Activated CD4-positive, alpha-beta T cell treated with anti-CD3 and anti-CD28 coated beads, Interleukin-2, amount 10 ng/mL, durations not matched to agents 7 days and 5 days (primary cell): ENCODE measurements at regions not wholly inside any gene's neighbourhood (a gene's known extent, or its start where the extent isn't known, plus 50 kb on each side); places are given as distances from the start of the nearest gene placed in this dataset.

Experiments
- CTCF ChIA-PET: fragments of 350-600 bp; sonication (Branson Sonifier 250); formaldehyde crosslinking; loops from one replicate; lab custom pipeline; 2021; ENCODE audit warnings: antibody characterized with exemption; lab: Charles Lee
- POLR2A ChIA-PET: fragments of 350-600 bp; sonication (Branson Sonifier 250); formaldehyde crosslinking; loops from one replicate; lab custom pipeline; 2021; ENCODE audit warnings: antibody characterized with exemption; lab: Charles Lee
- DNase-seq: peaks from one replicate; pipeline ENCODE4 v3.0.0-alpha.2; 2020
- H3K27ac Mint-ChIP-seq: one replicate; pipeline ENCODE4 v1.8.0; 2021; ENCODE audit warnings: mild to moderate bottlenecking, moderate library complexity, mixed read lengths
- H3K27me3 Mint-ChIP-seq: one replicate; pipeline ENCODE4 v1.8.0; 2021; ENCODE audit warnings: mixed read lengths
- H3K36me3 Mint-ChIP-seq: one replicate; pipeline ENCODE4 v1.8.0; 2021; ENCODE audit warnings: low read depth, mixed read lengths
- H3K4me1 Mint-ChIP-seq: one replicate; pipeline ENCODE4 v1.8.0; 2021; ENCODE audit warnings: mixed read lengths
- H3K4me3 Mint-ChIP-seq: one replicate; pipeline ENCODE4 v1.8.0; 2021; ENCODE audit warnings: mild to moderate bottlenecking, moderate library complexity, mixed read lengths
- H3K9me3 Mint-ChIP-seq: one replicate; pipeline ENCODE4 v1.8.0; 2021; ENCODE audit warnings: mixed read lengths

DNA sequence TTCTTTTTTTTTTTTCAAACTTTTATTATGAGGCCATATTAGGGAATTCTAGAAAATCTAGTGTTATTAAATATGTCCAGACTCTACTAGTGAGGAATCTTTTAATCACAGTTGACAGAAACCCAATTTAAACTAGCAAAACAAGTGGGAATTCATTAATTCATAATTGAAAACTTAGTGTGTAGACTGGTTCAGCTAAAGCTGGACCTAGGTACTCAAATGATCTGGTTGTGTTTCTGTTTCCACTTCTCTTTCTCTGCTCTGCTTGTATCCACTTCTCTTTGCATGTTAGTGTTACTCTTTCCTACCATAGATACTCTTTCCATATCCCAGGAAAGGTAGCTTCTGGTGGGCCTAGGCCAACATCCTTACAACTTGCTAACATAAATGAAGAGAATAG is 81.2 kb upstream of the HIVEP3 start:
- POLR2A ChIA-PET = interaction anchor here (0.7 kb wide), 1 partner anchor 138 kb away, joined by 5 read pairs; no protein-coding TSS in a partner anchor

GRCh38 chr1:41998250-41998649 is 79.5 kb upstream of the HIVEP3 start:
- ChIA-PET CTCF (no interaction called here), POLR2A (no interaction called here)
- no peak overlapping the region for H3K4me3 Mint-ChIP-seq

More for the DNA sequence above, 81.2 kb upstream of the HIVEP3 start:
- Mint-ChIP-seq H3K27me3 (no peaks in the 10 kb centered on the region), H3K9me3 (peaks cover 2% of the 10 kb centered on the region), H3K27ac (no peak overlapping the region), H3K36me3 (peaks cover 2% of the 10 kb centered on the region), H3K4me3 (no peak overlapping the region), H3K4me1 (peaks cover 6% of the 10 kb centered on the region)
- CTCF ChIA-PET = no interaction called here
- no peak for DNase-seq

DNA sequence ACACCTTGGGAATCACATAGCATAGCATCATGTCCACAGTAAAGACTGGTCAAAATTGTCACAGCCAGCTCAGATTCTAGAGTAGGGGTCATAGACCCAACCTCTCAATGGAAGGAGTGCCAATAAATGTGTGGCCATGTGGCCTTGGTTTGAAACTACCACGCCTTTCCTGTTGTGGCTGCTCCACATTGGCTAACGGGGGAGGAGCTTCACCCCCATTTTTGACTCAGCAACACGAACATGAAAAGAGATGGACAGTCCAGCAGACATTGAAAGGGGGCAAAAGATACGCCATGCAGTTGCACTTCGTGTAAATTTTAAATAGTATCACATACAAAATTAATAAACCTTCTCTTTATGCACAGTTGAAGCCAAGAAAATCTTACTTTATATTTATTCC is 78.4 kb upstream of the HIVEP3 start:
- Mint-ChIP-seq H3K9me3 (peaks cover 11% of the 10 kb centered on the region), H3K27me3 (no peaks in the 10 kb centered on the region), H3K4me3 (no peak overlapping the region), H3K27ac (no peak overlapping the region), H3K4me1 (peaks cover 11% of the 10 kb centered on the region), H3K36me3 (peaks cover 8% of the 10 kb centered on the region)
- ChIA-PET CTCF (no interaction called here), POLR2A (no interaction called here)
- no peak for DNase-seq

More at GRCh38 chr1:41998250-41998649, 79.5 kb upstream of the HIVEP3 start:
- Mint-ChIP-seq H3K4me1 (peaks cover 11% of the 10 kb centered on the region), H3K9me3 (peaks cover 11% of the 10 kb centered on the region), H3K27me3 (no peaks in the 10 kb centered on the region), H3K27ac (no peak overlapping the region), H3K36me3 (peaks cover 8% of the 10 kb centered on the region)
- no peak for DNase-seq

DNA sequence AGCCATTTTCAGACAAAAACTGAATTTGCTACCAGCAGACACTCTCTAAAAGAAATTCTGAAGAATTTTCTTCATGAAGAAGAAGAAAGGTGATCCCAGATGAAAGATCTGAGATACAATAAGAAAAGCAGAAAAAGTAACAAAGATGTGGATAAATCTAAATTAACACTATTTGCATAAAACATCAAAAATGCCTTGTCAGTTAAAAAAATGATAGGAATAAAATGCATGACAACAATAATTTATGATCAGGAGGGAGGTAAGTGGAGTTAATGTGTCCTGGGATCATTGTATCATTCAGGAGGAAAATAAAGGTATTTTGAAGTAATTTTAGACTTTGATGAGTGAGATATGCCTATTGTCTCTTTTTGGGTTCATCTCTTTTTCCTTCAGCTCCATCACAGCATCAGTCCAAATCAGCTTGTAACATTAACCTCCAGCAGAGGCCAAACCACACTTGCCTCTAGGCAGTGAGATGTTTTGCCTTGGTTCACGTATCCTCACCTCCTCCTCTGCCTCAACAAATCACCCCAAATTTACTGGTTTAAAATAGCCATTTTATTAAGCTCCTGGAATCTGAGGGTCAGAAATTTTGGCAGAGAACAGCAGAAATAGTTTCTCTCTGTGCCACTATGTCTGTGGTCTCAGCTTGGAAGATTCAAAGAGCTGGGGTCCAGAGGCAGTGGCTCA is 76.9 kb upstream of the HIVEP3 start:
- DNase-seq = no peak
- Mint-ChIP-seq H3K27me3 (no peaks in the 10 kb centered on the region), H3K36me3 (peaks cover 8% of the 10 kb centered on the region), H3K4me1 (peaks cover 11% of the 10 kb centered on the region), H3K4me3 (no peak overlapping the region), H3K27ac (no peak overlapping the region), H3K9me3 (peaks cover 11% of the 10 kb centered on the region)
- ChIA-PET CTCF (interaction anchor here (0.6 kb wide), 1 partner anchor 1766 kb away, joined by 3 read pairs; no protein-coding TSS in a partner anchor), POLR2A (no interaction called here)

DNA sequence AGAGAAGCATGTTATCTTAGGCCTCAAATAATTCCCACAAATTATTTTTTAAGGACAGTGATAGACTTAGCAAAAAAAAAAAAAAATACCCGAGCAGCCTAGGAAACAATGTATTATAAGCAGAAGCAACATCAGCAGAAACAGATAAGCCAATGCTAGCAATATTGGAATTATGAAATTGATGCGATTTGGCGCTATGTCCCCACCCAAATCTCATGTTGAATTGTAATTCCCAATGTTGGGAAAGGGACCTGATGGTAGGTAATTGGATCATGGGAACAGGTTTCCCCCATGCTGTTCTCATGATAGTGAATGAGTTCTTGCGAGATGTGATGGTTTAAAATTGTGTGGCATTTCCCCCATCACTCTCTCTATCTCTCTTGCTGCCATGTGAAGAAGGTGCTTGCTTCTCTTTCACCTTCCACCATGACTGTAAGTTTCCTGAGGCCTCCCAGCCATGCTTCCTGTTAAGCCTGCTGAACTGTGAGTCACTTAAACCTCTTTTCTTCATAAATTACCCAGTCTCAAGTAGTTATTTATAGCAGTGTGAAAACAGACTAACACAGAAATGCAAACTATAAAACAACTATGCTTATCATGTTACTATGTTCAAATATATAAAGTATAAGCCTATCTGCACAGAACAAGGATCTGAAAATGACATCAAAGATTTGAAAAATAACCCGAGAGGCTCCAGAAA is 75.6 kb upstream of the HIVEP3 start:
- H3K4me3 Mint-ChIP-seq = no peak overlapping the region
- ChIA-PET POLR2A (no interaction called here), CTCF (no interaction called here)
- DNase-seq = no peak
- H3K27ac Mint-ChIP-seq = no peak overlapping the region
- H3K4me1 Mint-ChIP-seq = peaks cover 11% of the 10 kb centered on the region
- peaks cover 8% of the 10 kb centered on the region for H3K36me3 Mint-ChIP-seq
- no peaks in the 10 kb centered on the region for H3K27me3 Mint-ChIP-seq
- peaks cover 13% of the 10 kb centered on the region for H3K9me3 Mint-ChIP-seq

- Mint-ChIP-seq H3K27me3 (no peaks in the 10 kb centered on the region), H3K4me1 (peaks cover 36% of the 10 kb centered on the region), H3K4me3 (no peak overlapping the region), H3K27ac (no peak overlapping the region), H3K36me3 (peaks cover 3% of the 10 kb centered on the region), H3K9me3 (peaks cover 6% of the 10 kb centered on the region)
- no peak for DNase-seq
- ChIA-PET POLR2A (no interaction called here), CTCF (no interaction called here)
Observed at GRCh38 chr1:41983451-41983850, 64.7 kb upstream of the HIVEP3 start.

GRCh38 chr1:41981796-41982195 is 63.1 kb upstream of the HIVEP3 start:
- peaks cover 3% of the 10 kb centered on the region for H3K36me3 Mint-ChIP-seq
- no peak for DNase-seq
- no peaks in the 10 kb centered on the region for H3K27me3 Mint-ChIP-seq
- ChIA-PET CTCF (no interaction called here), POLR2A (no interaction called here)
- peaks cover 2% of the 10 kb centered on the region for H3K9me3 Mint-ChIP-seq
- H3K4me3 Mint-ChIP-seq = peak overlapping the region; percentile 35
- H3K4me1 Mint-ChIP-seq = peaks cover 36% of the 10 kb centered on the region
- peak overlapping the region; percentile 83 for H3K27ac Mint-ChIP-seq

DNA sequence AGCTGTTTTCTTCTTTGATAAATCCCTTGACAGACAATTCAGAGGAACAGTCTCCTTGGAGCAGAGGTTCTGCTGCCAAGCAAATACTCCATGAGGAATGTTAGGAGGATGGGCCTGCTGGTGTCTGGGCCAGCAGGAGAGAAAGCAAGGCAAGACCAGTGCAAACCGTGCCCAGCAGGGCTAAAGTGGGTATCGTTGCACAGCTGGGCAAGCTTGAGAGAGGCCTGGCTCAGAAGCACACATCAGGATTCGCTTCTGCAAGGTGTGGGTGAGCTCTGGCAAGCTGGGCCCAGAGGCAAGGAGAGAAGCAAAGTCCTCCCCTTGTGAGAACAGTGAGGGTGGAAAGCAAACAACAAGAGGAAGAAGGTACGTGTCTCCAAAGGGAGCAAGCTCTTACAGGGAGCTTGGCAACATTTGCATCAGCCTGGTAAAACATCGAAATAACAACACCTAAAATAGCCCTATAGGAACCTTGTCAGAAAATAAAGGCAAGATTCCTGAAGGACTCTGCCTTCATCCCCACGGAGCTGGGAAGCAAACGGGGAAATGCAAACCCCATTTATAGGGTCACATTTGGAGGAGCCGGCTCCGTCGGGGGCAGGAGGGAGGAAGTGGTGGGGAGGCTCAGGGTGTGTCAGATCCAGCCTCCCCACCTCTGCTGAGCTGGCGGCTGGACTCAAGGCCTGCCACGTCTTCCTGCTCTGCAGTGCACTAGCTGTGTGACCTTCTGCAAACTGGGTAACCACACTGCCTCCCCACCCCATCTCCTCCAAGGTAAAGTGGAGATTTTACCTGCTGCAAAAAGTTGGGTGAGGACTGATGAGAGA is 62.3 kb upstream of the HIVEP3 start:
- Mint-ChIP-seq H3K36me3 (peaks cover 3% of the 10 kb centered on the region), H3K4me3 (peak overlapping the region; percentile 35), H3K27me3 (no peaks in the 10 kb centered on the region), H3K27ac (peak overlapping the region; percentile 83), H3K4me1 (peaks cover 36% of the 10 kb centered on the region), H3K9me3 (peaks cover 2% of the 10 kb centered on the region)
- DNase-seq = peak; percentile 27
- POLR2A ChIA-PET = no interaction called here
- CTCF ChIA-PET = interaction anchor here (0.7 kb wide), 1 partner anchor 45 kb away, joined by 3 read pairs; no protein-coding TSS in a partner anchor

DNA sequence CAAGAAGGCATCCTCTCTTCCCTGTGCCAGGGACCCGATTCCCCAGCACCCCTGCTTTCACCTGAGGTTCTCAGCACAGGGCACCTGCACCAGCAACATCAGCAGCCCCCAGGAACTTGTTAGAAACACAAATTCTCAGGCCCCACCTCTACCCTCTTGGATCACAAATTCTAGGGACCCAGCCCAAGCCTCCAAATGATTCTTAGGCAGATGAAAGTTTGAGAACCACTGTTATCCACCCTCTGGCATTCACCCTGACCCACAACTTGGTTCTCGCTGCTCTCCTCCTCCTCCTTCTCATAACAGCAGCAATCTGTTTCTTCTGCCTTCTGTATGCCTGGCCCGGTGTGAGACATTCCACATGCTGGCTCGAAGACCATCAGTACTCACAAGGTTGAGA is 60.3 kb upstream of the HIVEP3 start:
- no peak overlapping the region for H3K4me3 Mint-ChIP-seq
- ChIA-PET POLR2A (no interaction called here), CTCF (no interaction called here)
- H3K36me3 Mint-ChIP-seq = peaks cover 3% of the 10 kb centered on the region
- no peaks in the 10 kb centered on the region for H3K27me3 Mint-ChIP-seq
- peaks cover 36% of the 10 kb centered on the region for H3K4me1 Mint-ChIP-seq
- no peak overlapping the region for H3K27ac Mint-ChIP-seq
- peaks cover 2% of the 10 kb centered on the region for H3K9me3 Mint-ChIP-seq
- DNase-seq = no peak

DNA sequence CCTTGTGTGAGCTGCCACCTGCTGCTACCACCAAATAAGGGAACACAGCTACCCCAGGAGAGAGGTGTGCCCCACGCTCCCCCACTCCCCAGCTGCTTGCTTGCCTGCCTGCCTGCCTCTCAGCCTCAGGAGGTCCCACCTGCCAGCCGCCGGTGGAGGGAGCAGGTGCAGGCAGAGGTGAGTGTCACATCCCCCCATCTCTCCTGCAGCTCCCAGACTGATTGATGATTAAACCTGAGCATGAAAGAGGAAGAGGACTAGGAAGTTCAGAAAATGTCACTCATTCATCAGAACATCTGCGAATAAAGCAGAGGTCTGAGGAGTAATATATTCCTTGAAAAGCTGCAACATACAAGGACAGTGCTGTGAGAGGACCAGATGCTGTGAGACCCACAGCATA is 58.6 kb upstream of the HIVEP3 start:
- POLR2A ChIA-PET = no interaction called here
- H3K4me3 Mint-ChIP-seq = no peak overlapping the region
- CTCF ChIA-PET = no interaction called here
- no peaks in the 10 kb centered on the region for H3K27me3 Mint-ChIP-seq
- H3K9me3 Mint-ChIP-seq = peaks cover 3% of the 10 kb centered on the region
- H3K4me1 Mint-ChIP-seq = peaks cover 31% of the 10 kb centered on the region
- no peak for DNase-seq
- H3K27ac Mint-ChIP-seq = no peak overlapping the region
- H3K36me3 Mint-ChIP-seq = peaks cover 4% of the 10 kb centered on the region

DNA sequence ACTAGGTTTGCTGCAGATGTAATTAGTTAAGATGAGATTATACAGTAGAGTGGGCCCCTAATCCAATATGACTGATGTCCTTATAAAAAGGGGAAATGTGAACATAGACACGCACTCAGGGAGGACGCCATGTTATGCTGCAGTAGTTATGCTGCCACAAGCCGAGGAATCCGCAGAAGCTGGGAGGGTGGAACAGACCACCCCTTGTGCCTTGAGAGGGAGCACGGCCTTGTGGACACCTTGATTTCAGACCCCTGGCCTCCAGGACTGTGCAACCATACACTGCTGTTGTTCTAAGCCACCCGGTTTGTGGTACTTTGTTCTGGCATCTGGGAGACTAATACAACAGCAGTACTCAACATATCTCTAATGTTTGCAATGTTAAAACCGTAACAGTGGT is 57.9 kb upstream of the HIVEP3 start:
- POLR2A ChIA-PET = no interaction called here
- peak overlapping the region; percentile 71 for H3K27ac Mint-ChIP-seq
- DNase-seq = no peak
- H3K27me3 Mint-ChIP-seq = no peaks in the 10 kb centered on the region
- H3K36me3 Mint-ChIP-seq = peaks cover 8% of the 10 kb centered on the region
- no peak overlapping the region for H3K4me3 Mint-ChIP-seq
- peaks cover 24% of the 10 kb centered on the region for H3K4me1 Mint-ChIP-seq
- CTCF ChIA-PET = no interaction called here
- H3K9me3 Mint-ChIP-seq = peaks cover 8% of the 10 kb centered on the region

GRCh38 chr1:41975850-41976569 is 57.3 kb upstream of the HIVEP3 start:
- no peak for DNase-seq
- POLR2A ChIA-PET = no interaction called here
- CTCF ChIA-PET = no interaction called here
- Mint-ChIP-seq H3K36me3 (peaks cover 8% of the 10 kb centered on the region), H3K4me1 (peaks cover 18% of the 10 kb centered on the region), H3K9me3 (peaks cover 8% of the 10 kb centered on the region), H3K27me3 (no peaks in the 10 kb centered on the region), H3K27ac (no peak overlapping the region), H3K4me3 (no peak overlapping the region)
